GM13976 (cell line): ENCODE measurements at regions not wholly inside any gene's neighbourhood (a gene's known extent, or its start where the extent isn't known, plus 50 kb on each side); places are given as distances from the start of the nearest gene placed in this dataset.

ENCODE experiments used
- DNase-seq: peaks from one replicate; pipeline ENCODE4 v3.0.0; 2012; ENCODE audit warnings: low spot score
- in situ Hi-C: fragments of 300-500 bp; cut with MboI; formaldehyde crosslinking; loops from one replicate; pipeline ENCODE4 v1.12.0; 2022; ENCODE audit warnings: low sequenced_read_pairs, mixed read lengths, inconsistent platforms; ENCODE audit not compliant: unreplicated experiment
- TF ChIP-seq, protein P1 (sequence below): IDR thresholded peaks from 2 replicates; pipeline ENCODE4 v1.5.1; 2012; ENCODE audit warnings: borderline replicate concordance, mild to moderate bottlenecking; ENCODE audit not compliant: insufficient read depth; ENCODE audit errors: extremely low read depth, missing control alignments, control extremely low read depth

DNA sequence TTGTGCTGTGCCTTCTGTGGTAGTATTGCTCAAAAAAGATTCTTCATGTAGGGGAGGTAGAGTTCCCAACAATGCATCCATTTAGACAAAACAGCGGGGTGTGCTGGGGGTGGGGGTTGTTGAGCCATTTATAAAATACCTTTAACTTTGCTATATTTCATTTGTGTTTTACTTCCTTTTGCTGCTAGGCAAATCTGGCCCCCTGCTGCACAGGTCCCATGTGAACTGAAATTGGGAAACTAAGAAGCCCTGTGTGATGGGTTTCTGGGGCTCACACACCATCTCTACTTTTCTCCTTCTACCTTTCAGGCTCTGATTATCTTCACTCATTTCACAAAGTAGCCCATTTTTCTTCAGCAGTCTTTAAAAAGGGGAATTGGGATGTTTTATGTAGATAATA is 52.7 kb upstream of the ITGA4 start:
- TF ChIP-seq, protein P1, sequence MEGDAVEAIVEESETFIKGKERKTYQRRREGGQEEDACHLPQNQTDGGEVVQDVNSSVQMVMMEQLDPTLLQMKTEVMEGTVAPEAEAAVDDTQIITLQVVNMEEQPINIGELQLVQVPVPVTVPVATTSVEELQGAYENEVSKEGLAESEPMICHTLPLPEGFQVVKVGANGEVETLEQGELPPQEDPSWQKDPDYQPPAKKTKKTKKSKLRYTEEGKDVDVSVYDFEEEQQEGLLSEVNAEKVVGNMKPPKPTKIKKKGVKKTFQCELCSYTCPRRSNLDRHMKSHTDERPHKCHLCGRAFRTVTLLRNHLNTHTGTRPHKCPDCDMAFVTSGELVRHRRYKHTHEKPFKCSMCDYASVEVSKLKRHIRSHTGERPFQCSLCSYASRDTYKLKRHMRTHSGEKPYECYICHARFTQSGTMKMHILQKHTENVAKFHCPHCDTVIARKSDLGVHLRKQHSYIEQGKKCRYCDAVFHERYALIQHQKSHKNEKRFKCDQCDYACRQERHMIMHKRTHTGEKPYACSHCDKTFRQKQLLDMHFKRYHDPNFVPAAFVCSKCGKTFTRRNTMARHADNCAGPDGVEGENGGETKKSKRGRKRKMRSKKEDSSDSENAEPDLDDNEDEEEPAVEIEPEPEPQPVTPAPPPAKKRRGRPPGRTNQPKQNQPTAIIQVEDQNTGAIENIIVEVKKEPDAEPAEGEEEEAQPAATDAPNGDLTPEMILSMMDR: no peak
- DNase-seq: no peak

DNA sequence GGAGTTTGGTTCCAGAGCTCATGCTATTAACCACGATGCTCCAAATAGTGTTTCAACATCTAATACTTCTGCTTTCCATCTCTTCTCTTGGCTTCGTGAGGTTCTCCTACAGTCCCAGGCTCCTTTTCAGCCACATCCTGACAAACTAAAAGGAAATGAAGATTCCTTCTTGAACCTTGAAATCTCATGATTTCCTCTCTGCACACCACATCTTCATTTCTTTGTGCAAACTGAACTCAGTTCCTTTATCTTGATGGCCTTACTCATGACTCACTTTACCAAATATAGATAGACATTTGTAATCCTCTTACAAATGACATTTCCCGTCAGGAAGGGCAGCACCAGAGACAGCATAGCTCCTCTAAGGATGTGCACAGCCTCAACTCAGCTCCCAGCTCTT is 50.0 kb upstream of the ITGA4 start:
- TF ChIP-seq, protein P1: no peak
- in situ Hi-C loops: no loop called here
- DNase-seq: no peak

More for the DNA sequence above, 52.7 kb upstream of the ITGA4 start:
- in situ Hi-C loops: no loop called here
